GM21528 (cell line): ENCODE measurements at regions not wholly inside any gene's neighbourhood (a gene's known extent, or its start where the extent isn't known, plus 50 kb on each side); places are given as distances from the start of the nearest gene placed in this dataset.

Source experiments
- ATAC-seq: cut with Tn5 transposase; IDR thresholded peaks from one replicate; pipeline ENCODE4 v1.9.1; 2021; ENCODE audit warnings: mild to moderate bottlenecking, moderate library complexity; ENCODE audit not compliant: unreplicated experiment, low FRiP score

DNA sequence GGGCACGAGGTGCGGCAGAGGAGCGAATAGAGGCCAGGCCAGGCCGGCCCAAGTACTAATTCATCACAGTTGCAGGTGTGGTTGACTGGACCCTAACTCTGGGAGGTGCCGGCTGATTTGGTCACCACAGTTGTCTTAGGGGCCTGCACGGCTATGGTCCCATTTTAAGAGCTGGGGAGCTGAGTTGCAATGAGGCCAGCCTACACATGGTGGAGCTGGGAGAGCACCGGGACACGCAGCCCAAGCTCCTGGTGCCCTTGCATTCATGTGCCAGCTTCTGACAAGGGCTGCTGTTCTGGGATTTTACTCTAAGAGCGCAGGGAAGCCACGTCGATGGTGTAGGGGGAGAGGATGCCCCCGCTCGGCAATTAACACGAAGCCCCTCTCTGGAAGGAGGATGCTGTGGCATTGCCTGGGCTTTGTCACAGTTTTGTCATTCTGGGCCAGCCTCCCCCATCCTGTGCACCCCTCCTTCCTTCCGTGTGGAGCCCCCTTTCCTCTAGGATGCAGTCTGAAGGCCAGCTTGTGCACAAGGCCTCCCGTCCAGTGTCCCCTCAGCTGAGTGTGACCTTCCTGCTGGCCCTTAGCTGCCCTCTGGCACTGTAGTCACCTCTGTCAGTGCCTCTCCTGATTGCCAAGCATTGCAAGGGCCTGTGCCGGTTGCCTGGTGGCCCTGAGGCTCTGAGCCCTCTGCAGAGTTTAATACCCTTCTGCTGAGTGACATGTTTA is 109.4 kb upstream of the C1QTNF9B start:
- no peak for ATAC-seq

DNA sequence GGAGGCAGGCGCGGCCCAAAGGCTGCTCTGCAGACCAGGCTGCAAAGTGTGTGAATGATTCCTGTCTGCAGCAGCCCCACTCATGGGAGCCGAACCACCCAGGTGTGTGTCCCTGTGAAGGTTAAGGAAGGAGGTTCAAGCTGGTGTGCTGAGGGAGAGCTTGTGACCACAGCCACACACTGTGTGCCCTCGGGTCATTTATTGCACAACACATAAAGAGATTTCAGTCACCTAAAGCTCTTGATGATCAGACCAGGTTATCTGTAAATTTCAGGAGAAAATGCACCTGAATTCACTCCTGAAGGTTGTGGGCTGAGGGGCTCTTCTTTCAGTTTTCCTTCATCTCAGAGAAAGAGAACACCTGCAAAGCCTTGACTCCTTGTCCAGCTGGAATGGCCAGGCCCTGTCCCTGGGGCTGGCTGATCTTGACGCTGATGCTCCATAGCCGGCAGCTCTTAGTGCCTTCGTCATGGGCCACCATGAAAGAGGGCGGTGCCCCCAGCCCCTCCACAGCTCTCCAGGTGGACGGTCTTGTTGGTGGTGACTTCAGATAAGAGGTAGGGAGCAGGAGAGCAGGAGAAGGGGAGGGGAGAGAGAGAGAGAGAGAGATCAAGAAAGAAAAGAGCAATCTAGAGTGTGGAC is 110.8 kb upstream of the C1QTNF9B start:
- no peak for ATAC-seq

DNA sequence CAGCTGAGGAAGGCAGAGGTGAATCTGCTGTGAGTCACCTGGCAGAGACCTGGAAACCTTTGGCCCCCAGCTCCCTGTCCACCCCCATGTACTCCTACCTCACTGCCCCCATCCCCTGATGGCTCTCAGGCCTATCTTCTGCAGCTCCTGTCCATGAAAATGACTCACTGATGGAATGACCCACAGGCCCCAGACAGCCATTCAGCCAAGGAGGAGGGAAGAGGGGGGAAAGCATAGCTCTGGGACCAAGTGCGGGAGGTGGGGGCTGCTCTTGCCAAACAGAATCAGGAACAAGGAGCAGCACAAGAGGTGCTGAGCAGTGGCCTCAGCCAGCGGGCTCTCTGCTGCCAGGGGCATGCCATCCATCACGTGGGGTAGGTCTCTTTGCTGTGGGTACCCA is 111.4 kb upstream of the C1QTNF9B start:
- no peak for ATAC-seq

DNA sequence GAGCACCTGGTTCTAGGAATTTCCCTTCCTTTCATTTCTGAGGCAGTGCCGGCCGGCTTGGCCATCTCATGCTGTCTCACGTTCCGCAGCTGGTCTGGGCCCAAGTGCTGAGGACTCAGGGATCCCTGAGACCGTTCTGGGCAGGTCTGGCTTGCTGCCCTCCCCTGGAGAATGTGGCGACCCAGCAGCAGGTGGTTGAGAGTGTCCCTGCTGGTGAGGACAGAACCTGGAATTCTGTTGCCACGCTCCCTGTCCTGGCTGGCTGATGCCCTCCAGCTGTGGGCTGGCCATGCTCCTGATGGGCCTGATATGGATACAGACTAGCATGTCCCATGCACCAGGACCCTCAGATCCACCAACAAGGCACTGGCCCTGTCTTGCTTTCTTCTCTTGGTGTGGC is 114.0 kb upstream of the C1QTNF9B start:
- no peak for ATAC-seq

DNA sequence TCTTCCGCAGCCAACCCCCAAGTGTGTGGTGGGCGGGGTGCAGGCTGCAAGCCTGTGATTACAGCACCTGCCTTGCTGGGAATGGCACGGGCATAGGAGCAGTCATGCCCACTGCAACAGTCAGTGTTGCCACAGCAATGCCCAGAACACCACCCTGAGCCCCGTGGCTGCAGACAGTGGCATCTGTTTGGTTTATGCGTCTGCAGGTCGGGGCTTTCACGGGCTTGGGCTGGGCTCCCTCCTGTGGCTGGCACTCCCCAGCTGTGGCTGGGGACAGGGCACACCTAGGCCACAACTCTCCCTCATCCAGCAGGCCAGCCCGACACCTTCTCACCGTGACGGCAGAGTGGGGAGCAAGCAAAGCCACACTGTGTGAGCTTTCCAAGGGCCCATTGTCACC is 115.3 kb upstream of the C1QTNF9B start:
- no peak for ATAC-seq

DNA sequence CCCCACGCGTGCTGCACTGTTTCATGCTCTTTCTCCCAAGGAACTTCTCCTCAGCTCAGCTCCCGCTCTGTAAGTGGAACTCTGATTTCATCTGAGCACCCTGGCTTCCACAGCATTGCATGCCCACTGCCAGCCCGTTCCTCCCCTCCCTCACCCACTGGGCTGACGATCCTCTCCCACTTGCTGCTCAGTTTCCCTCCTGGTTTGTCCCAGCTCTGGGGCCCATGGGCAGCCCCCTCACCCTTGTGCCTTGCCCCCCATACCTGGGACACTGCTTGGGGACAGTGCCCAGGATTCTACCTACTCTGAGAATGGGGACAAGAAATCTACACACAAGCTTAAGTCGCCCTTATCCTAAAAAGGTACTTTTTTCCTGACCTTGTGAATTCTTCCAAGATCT is 115.9 kb upstream of the C1QTNF9B start:
- ATAC-seq, result no peak

DNA sequence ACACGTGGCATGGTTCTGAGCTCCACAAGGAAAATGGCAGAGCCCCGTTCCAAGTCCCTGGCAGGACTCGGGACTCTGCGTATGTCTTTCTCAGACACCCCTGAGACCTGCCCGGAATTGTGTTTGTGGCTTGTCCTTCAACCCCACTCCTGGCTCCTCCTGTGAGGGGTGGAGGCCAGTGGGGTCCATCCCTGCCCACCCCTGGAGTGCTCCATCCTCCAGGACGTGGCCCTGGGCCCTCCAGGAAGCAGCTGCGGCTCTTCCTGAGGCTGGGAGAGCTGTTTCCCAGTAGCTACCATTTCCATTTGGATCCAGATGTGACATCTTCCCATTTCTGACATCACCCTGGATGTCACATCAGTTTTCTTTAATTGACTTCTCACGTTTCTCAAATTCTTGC is 118.7 kb upstream of the C1QTNF9B start:
- no peak for ATAC-seq

DNA sequence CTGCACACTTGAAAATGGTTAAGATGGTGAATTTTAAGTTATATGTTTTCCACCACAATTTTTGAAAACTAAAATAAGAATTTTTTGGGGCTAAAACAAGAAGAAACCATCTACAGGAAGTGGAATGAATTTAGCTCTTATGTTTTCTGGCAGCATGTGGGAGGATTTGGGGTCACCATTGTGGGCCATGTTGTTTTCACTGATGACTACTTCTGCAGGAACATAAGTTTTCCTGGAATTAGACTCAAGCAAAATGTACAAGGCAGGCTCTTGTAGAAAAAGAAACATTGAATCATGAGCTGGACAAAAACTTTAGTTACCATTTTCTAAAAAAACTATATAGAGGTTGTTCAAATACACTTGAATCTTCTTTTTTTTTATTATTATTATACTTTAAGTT is 125.3 kb upstream of the C1QTNF9B start:
- no peak for ATAC-seq

DNA sequence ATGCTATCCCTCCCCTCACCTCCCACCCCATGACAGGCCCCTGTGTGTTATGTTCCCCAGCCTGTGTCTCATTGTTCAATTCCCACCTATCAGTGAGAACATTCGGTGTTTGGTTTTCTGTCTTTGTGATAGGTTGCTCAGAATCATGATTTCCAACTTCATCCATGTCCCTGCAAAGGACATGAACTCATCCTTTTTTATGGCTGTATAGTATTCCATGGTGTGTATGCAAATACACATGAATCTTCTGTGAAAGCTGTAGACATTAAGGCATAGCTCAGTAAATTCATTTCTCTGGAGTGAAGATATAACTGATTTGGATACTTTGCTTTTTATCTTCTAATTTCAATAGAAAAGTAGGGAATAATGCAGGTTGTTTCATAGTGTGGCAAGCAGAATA is 125.8 kb upstream of the C1QTNF9B start:
- no peak for ATAC-seq

DNA sequence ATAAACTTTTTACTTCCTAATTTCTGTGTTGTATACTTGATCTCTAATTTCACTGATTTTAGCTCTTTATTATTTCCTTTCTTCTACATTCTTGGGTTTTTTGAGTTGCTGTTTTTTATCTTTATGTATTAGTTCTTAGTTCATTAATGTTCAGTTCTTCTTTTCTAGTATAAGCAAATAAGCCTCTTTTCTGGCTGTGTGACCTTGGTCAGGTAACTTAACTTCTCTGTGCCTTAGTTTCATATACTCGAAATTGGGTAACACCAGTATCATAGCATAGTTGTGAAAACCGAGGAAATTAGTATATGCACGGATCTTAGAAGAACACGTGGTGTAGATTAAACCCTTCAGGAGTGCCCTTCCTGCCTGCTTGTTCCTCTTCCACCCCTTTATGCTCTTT is 130.2 kb upstream of the C1QTNF9B start:
- ATAC-seq, result no peak

DNA sequence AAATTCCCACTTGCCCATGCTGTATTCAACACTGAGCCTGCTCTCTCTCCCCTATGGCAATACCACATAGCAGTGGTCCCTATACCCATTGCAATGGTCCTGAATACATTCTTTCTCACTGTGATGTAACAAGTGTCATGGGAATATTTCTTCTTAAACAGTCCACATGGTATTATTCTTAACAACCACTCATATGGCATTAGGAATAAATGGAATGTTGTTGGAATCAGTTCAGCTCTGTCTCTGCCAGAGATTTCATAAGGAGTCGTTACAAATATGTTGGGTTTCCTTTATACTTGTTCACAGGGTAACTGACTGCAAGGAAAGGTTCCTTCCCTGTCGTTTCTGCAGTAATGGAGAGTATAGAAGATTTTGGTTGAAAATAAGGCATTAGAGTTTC is 128.3 kb upstream of the SPATA13 start:
- ATAC-seq, result no peak

DNA sequence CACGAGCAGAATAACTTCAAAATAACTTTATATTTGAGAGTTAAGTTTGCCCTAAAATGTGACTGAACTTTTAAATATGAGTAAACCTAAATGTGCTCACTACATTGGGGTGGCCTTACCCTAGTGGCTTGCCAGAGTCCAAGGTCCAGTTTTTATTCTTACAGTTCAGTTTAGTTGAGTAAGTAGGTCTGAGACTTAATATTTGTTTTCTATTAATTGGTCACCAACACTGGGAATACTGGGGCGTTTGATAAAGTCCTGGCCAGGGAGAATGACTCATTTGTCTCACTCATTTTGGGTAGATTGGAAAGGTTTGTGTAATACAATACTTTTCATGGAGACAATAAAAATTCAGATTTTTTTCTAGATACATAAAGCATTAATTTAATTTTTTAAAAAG is 127.8 kb upstream of the SPATA13 start:
- ATAC-seq, result no peak

DNA sequence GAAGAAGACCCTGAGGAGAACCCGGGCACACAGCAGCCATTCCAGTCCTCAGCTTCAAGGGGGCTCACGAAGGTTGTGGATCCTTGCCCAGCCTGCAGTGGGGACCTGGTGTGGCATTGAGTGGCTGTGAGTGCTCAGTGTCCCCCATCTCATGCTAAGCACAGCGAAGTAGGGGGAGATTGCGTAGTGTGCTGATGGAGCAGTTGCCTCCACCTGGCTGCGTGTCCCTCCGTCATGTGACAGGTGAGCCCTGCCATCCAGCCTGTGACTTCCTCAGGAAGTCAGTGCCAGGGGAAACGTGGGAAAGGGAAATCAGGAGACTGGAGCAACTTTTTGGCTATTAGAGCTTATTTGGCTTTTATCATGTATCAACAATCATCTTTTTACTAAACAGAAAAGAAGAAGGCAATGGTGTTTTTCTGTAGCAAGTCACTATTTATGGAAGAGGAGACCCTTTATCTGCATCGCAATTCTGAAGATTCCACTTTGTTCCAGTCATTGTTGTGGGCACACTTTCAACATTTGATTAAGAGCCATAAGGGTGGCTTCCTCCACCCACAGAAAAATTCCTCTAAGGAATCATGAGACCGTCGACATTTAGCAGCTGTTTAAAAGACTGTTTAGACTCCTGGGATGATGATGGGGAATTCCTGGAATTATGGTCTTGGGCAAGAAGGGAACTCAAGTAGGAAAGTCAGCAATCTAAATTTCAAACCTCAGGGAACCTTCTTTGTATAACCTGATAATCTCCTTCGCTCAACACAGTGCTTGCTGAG is 126.8 kb upstream of the SPATA13 start:
- ATAC-seq, result no peak

DNA sequence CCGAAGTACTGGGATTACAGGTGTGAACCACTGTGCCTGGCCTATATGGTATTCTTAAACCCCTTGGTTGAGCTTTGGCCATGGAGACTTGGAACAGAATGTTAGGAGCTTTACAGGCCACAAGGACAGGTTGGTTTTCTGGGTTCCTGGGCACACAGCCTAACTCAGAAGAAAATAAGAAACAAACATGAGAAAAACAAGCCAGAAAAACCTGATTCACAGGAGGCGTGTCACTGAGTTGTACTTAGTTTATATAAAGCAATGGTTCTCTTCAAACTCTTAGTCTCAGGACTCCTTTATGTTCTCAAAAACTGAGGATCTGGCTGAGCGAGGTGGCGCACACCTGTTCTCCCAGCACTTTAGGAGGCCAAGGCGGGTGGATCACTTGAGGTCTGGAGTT is 125.1 kb upstream of the SPATA13 start:
- no peak for ATAC-seq

DNA sequence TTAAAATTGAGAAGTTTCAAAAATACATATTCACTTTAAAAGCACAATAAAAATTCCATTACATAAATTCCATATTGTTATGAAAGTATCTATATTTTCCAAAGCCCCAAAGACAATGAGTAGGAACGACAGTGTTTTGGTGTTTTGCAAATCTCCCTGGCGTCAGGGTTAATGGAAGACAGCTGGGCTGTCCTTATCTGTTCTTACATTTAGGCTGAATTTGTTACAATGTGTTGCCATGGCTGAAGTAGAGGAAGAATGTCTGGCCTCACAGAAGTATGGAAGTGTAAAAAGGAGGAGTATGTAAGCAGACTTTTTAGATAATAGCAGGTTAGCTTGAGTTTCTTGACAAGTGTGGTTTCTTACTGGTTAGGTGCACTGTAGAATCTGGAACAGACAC is 124.4 kb upstream of the SPATA13 start:
- ATAC-seq, result no peak

DNA sequence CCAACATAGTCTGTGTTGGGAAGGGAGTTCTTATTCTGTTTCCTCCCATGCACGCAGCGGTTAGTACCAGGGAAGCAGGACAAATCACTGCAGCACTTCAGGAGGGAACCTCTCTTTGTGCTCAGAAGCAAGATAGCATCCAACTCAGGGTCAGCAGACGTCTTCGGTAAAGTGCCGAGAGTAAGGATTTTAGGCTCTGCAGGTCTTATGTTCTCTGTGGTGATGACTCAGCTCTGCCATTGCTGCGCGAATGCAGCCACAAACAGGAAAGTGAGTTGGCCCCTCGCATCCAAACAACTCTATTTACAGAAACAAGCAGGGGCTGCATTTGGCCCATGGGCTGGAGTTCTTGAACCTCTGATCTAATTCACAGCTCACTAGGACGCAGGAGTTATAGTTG is 122.1 kb upstream of the SPATA13 start:
- no peak for ATAC-seq

DNA sequence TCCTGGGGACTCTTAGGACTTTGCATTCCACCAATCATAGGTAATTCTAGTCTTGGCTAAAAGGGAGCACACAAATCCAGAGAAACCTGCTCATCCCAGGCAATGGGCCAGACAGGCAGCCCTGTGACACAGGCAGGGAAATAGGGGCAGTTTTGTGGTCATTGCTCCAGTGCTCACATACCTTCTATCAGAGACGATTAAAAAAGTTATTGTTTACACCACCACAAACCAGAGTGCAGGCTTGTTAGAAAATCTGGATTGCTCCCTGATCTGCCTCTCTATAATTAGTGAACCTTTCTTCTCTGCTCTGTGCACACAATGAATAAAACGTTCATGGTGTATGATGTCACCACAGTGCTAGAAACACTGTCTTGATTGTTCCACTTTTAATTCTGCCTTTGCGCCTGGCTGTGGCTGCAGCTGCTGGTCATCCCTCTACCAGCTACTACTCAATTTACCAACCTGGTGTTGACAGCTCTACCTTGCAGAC is 121.6 kb upstream of the SPATA13 start:
- no peak for ATAC-seq

DNA sequence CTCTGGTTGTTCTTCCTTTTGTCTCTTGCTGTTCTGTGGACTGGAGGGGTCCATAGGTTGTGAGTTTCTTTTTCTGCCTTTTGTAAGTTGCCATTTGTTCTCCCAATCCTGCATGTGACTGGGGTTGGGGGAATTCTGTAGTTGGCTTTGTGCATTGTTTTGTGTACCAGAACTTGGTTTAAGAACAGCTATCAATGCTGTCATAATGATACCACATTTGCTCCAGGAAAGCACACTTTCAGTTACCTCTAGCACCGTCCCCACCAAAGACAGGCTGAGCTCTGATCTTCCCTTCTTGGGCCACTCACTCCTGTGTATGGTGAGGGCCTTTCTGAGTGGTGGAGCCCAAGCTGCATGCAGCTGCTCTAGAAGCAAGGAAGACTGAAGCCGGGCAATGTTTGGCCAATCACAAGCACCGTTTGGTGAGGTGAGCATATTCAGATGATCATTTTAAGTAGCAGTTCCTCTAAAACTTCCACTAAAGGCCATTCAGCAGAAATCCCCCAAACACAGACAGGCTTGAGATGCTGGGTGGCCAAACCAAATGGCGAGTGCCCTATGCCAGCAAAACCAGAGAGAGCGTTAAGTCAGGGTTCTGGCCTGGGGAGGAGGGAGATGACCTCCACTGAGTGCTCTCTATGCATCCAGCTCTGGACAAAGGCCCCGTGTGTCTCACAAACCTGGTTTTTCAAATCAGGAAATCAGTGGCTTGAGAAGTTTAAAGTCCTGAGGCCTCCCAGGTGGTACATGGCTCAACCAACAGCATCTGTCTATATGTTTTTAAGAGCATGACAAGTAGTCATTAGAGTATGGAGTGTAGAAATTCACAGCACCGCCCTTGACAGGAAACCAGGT is 120.7 kb upstream of the SPATA13 start:
- peak; percentile 66 for ATAC-seq

DNA sequence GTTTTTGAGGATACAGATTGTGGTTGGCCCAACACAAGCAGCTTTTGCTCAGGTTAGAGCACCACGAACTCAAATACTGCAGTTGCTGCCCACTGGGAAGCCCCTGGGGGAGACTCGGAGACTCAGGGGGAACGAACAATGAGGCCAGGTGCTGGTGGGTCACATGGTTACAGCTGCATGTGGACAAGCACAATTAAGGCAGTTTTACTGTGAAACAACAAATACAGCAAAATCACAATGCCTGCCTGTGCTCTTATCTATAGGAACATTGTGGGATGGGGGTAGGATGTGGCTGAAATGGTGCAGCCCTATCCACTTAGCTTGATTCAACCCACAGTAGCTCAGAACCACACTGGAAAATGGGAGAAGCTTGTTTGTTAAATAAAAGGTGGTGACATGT is 119.7 kb upstream of the SPATA13 start:
- ATAC-seq, result no peak

DNA sequence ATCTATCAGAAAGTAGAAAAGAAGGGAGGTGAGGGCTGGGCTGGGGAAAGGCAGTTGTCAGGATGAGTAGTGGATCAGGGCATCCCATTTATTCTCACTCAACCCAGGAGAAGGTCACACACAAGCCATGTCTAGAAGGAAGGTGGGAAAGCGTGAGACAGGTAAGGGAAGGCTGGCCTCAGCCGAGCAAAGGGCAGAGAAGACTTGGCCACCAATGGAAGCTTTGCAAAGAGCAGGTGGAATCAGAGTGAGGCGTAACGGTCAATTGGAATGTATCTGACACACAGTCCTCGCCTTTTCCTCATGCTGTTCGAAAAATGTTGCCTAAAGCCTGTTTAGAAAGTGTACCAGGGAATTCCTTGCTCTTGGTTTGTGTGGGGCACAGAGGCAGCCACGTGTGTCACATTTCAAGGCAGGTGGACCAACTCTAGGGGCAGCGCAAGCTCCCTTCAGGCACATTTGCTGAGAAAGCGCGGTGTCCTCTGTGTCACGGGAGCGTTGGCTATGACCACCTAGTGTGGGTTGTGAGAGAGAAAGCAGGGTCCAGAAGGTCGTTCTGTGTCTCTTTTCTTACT is 118.8 kb upstream of the SPATA13 start:
- no peak for ATAC-seq
